GM12891 (cell line): ENCODE measurements at regions not wholly inside any gene's neighbourhood (a gene's known extent, or its start where the extent isn't known, plus 50 kb on each side); places are given as distances from the start of the nearest gene placed in this dataset.

ENCODE experiments used
- DNase-seq: peaks from one replicate; pipeline ENCODE4 v3.0.0; 2011; ENCODE audit warnings: low spot score; ENCODE audit not compliant: insufficient read length
- FAIRE-seq: peaks from 2 replicates; lab custom pipeline; 2011; peaks lifted over from hg19 to GRCh38; lab: Jason Lieb, UNC
- PAX5 ChIP-seq: IDR thresholded peaks from 2 replicates; pipeline ENCODE4 v1.6.1; 2011; ENCODE audit warnings: low read length, moderate library complexity, mild to moderate bottlenecking; ENCODE audit not compliant: insufficient read depth, severe bottlenecking
- POLR2A ChIP-seq: IDR thresholded peaks from 2 replicates; pipeline ENCODE4 v1.6.1; 2011; ENCODE audit warnings: low read depth, low read length, control low read depth
- POLR2AphosphoS5 ChIP-seq: IDR thresholded peaks from 2 replicates; pipeline ENCODE4 v1.6.1; 2011; ENCODE audit warnings: low read depth, low read length, control low read depth
- POU2F2 ChIP-seq: IDR thresholded peaks from 2 replicates; pipeline ENCODE4 v1.6.1; 2011; ENCODE audit warnings: low read depth, mild to moderate bottlenecking, control low read depth, low read length, moderate library complexity
- SPI1 ChIP-seq: IDR thresholded peaks from 2 replicates; pipeline ENCODE4 v1.6.1; 2011; ENCODE audit warnings: low read depth, low read length, control low read depth
- TAF1 ChIP-seq: IDR thresholded peaks from 2 replicates; pipeline ENCODE4 v1.6.1; 2011; ENCODE audit warnings: low read depth, low read length, control low read depth

DNA sequence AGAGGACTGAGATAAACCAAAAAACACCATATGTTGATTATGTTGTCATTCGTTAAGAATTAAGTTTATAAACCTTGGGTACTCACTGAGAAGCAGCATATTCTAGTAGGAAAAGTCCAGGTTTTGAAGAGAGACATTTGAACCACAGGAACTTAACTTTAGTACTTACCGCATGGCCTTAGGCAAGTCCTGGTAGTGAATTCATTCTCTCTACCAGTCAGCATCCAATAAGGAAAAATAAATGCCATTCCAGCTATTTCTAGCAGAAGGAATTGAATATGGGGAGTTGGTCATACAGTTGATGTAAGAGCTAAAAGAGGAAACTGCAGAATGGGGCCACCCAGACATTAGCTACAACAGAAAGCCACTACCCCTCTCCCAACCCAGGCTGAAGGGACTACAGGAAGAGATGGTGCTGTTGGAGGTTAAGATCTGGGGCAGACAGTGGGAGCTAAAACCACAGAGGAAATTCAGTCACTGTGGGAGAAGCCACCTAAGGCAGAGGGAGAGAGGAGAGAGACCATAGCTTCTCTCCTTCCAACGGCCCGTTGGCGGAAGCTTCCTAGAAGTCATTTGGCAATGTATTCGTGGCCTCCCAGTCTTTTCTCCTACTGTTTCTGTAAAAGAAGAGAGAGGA is 133.8 kb upstream of the RARB start:
- no peak for DNase-seq

DNA sequence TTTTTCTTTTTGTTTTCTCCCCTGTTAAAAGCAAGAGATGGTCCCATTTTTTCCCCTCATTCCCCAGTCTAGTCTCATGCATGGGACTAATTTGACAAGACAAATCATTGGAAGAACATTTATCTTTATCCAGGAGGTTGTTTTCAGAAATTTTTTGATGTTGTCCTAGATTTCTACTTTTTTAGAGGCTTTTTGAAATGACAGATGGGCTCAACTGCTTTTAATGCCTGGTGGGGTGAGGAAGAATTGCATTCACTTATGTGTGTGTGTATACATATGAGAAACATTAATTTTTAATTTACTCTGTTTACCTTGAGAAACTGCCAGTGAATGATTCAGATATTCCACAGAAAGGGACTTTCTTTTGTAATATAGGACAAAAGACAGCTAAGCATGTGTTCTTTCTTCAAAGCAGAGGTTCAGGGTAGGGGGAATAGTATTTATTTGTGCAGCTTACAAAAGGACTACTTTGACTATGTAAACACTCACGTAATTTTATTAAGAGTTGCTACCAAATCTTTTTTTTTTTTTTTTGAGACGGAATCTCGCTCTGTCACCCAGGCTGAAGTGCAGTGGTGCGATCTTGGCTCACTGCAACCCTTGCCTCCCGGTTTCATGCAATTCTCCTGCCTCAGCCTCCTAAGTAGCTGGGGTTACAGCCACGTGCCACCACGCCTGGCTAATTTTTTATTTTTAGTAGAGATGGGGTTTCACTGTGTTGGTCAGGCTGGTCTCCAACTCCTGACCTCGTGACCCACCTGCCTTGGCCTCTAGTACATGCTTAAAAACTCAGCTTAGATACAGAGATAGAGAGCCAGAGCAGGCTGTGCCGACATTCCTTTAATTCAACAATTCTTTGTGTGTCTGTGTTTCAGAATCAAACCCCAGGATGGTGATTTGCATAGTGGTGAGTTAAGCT is 130.1 kb upstream of the RARB start:
- FAIRE-seq = no peak
- no peak for DNase-seq
- TF ChIP-seq SPI1 (no peak), POU2F2 (no peak), PAX5 (no peak), POLR2A (no peak), POLR2AphosphoS5 (no peak), TAF1 (no peak)

More for the DNA sequence above, 133.8 kb upstream of the RARB start:
- FAIRE-seq = no peak
- no peak for TF ChIP-seq POLR2A
- no peak for TF ChIP-seq POLR2AphosphoS5
- TF ChIP-seq SPI1 = no peak
- TF ChIP-seq TAF1 = no peak
- no peak for TF ChIP-seq POU2F2

DNA sequence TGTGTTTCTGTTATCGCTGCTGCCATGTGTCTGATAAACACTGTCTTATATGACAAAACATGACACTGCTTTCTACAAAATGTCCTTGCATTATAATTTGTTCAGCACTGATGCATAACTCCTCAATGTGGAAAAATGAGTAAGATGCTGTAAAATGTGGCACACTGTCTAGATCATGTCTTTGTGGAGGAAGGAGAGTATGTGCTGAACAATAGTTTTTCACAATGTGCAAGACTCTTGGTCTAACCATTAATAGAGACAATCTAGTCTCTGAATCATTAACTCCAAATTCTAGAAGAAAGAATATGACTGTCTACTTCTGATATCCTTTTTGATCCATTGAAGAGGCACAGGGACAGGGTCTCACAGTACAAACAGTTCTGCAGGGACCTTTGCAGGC is 127.9 kb upstream of the RARB start:
- DNase-seq (no peak), FAIRE-seq (no peak)
- TF ChIP-seq POLR2AphosphoS5 = no peak
- TF ChIP-seq POU2F2 = no peak
- no peak for TF ChIP-seq SPI1
- no peak for TF ChIP-seq PAX5
- TF ChIP-seq TAF1 = no peak
- no peak for TF ChIP-seq POLR2A

DNA sequence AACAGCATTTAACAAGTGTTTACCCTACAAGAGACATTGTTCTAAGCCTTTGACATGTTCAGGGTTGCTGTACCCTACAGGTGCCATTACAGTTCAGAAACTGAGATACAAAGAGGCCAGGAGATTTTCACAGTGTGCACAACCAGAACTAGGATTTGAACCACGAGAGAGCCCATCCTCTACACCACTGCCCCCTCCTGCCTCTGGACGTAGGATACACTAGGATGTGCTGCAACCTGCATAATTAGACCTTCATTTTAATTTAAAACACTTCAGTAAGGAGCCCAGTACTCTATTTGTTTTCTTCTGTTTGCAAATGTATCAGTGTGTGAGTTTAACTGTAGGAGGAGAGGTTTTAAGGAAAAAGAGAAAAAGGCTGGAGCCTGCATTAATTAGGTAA is 123.1 kb upstream of the RARB start:
- FAIRE-seq (no peak), DNase-seq (no peak)
- TF ChIP-seq POLR2A (no peak), SPI1 (no peak), TAF1 (no peak), POU2F2 (no peak), PAX5 (no peak), POLR2AphosphoS5 (no peak)

DNA sequence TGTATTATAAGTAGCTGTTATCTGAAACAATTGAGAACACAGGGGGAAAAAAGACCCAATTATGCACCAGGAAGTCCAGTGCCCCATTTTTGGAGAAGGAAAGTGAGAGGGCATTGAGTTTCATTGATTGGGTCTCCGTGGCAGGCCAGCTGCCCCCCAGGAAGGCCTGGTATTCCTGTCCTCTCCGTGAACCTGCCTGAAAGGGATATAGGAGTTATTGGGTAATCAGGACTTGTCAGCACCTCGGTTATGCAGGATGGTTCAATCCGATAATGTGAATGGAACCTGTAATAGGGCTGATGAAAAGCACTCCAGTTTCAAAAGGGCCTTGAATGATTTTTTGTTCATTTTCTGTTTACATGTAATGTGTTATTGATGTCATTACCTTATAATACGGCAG is 122.0 kb upstream of the RARB start:
- FAIRE-seq (no peak), DNase-seq (no peak)
- TF ChIP-seq TAF1 (no peak), PAX5 (no peak), POU2F2 (no peak), POLR2A (no peak), POLR2AphosphoS5 (no peak), SPI1 (no peak)

DNA sequence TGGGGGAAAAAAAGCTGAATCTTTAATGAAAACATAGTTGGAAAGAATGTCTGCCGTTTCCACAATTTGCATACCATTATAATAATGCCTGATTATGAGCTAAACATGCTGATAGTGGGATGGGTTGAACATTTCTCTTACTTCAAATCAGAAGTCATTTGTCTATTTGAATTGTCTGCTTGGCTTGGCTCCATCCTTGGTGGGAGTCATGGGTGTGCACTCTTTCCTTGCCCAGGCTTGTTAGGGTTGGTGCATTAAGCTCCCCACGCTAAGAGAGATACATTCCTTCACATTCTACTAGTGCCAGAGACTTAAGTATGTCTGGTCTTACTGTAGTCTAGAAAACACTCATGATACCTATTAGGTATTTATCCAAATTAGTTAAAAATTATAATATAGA is 121.4 kb upstream of the RARB start:
- no peak for FAIRE-seq
- TF ChIP-seq POLR2AphosphoS5 = no peak
- no peak for TF ChIP-seq TAF1

DNA sequence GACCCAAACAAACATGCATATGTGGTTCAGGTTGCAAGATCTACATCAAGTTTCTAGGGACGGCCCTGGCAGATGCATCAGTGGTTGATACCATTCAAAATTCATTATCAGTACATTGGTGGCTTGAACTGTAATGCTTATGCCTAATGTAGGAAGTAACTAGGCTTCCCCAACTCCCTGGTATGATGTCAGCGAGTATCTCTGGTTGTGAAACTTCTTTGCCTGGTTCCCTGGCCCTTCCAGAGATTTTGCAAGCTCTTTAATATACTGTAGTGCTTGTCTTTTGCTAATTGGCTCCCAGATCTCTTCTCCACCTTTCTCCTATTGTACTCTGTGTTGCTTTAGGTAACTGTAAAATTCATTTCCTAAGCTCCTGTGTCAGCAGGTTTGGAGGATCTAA is 114.8 kb upstream of the RARB start:
- FAIRE-seq (no peak), DNase-seq (no peak)
- TF ChIP-seq POU2F2 = no peak

More for the DNA sequence above, 121.4 kb upstream of the RARB start:
- no peak for DNase-seq

DNA sequence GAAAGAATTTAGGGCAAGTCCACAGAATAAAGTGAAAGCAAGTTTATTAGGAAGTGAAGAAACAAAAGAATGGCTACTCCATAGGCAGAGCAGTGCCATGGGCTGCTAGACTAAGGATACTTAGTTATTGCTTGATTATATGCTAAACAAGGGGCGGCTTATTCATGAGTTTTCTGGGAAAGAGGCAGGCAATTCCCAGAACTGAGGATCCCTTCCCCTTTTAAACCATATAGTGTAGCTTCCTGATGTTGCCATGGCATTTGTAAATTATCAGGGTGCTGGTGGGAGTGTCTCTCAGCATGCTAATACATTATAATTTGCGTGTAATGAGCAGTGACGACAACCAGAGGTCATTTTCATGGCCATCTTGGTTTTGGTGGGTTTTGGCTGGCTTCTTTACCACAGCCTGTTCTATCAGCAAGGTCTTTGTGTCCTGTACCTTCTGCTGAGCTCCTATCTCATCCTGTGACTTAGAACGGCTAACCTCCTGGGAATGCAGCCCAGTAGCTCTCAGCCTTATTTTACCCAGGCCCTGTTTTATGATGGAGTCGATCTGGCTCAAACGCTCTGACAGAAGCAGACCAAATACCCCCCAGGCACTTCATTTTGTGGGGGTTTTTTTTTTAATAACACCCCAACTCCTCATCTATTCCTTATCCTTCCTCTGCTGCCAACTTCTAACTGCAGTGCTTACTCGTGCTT is 103.0 kb upstream of the RARB start:
- DNase-seq (no peak), FAIRE-seq (no peak)
- TF ChIP-seq POLR2AphosphoS5 (no peak), POU2F2 (no peak), PAX5 (no peak), POLR2A (no peak), SPI1 (no peak), TAF1 (no peak)

DNA sequence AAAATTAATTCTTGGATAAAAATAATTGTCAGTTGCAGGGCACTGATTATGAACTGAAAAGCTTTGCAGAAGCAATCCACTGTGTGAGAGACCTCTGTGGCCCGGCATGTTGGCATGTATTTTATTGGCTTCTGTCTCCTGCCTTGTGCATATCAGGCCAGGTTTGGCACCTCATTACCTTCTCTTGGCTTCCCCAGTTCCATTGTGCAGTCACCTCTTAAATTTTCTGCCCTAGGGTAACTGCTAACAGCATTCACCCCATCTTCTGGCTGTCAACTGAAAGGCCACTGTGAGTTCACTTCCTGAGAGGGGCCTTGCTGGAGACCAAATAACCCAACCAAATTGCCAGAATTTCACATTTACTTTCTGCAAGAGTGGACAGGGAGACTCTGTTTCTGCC is 92.7 kb upstream of the RARB start:
- no peak for TF ChIP-seq POLR2A
- no peak for TF ChIP-seq SPI1
- TF ChIP-seq POLR2AphosphoS5 = no peak
- TF ChIP-seq POU2F2 = no peak
- no peak for TF ChIP-seq PAX5
- no peak for TF ChIP-seq TAF1
- DNase-seq (no peak), FAIRE-seq (no peak)

DNA sequence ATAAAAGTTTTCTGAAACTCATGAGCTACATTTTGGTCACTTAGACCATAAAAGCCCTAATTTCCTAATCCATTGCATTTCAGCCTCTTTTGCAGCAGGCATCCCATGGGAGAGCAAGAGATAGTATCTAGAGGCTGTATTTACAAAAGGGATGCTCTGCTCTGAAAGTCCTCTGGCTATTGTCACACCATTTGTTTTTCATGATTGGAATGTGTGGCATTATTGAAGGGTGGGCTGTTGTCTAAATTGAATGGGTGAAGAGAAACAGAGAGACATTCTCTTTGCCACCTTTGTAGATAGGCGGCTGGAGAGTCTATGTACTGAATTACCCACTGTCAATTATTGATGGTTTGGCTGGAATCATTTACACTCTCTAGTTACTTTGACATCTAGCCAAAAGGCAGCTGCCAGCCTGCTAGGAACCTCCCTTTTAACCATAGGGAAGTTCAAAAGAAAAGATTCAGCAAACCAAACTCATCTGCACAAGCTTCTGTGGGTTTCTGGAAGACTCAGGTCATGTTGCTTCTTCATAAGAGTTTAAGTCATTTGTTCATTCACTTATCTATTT is 89.8 kb upstream of the RARB start:
- FAIRE-seq (no peak), DNase-seq (no peak)
- TF ChIP-seq POLR2AphosphoS5 (no peak), PAX5 (no peak), TAF1 (no peak), POLR2A (no peak), POU2F2 (no peak)
